HepG2 (cell line): ENCODE measurements at regions not wholly inside any gene's neighbourhood (a gene's known extent, or its start where the extent isn't known, plus 50 kb on each side); places are given as distances from the start of the nearest gene placed in this dataset.

ENCODE experiments used
- ATAC-seq: fragments of 200-7000 bp; cut with Tn5 transposase; 3 replicates; pipeline ENCODE4 v1.9.1; 2020; ENCODE audit warnings: mild to moderate bottlenecking, moderate library complexity
- BruUV-seq: library from RNA; stranded (reverse); fragments of 400-500 nt; replicated peaks from 2 replicates; lab custom pipeline; 2021; lab: Mats Ljungman, UMichigan
- CTCF ChIA-PET: fragments of 300-600 bp; formaldehyde crosslinking; extraction: SDS; loops from one replicate; lab custom pipeline; 2021; ENCODE audit warnings: low total read pairs, inconsistent platforms, low intra/inter-chr PET ratio; lab: Yijun Ruan, JAX
- POLR2A ChIA-PET: fragments of 350-600 bp; sonication (Branson Sonifier 250); formaldehyde crosslinking; loops from one replicate; lab custom pipeline; 2020; ENCODE audit warnings: antibody characterized with exemption, inconsistent platforms; lab: Yijun Ruan, JAX
- DNase-seq: peaks from one replicate; pipeline ENCODE4 v3.0.0-alpha.2; 2015; ENCODE audit warnings: low spot score
- FAIRE-seq: peaks from 3 replicates; lab custom pipeline; 2011; peaks lifted over from hg19 to GRCh38; lab: Jason Lieb, UNC
- H2AFZ ChIP-seq: one replicate; pipeline ENCODE4 v1.6.1; 2011; ENCODE audit warnings: low read length, inconsistent platforms
- H3K27ac ChIP-seq: fragments of 300-600 bp; 3 replicates; pipeline ENCODE4 v1.8.0; 2011; ENCODE audit warnings: mixed run types, mild to moderate bottlenecking, mixed read lengths, low read length, inconsistent platforms; ENCODE audit not compliant: insufficient read depth; ENCODE audit errors: extremely low read length
- H3K27me3 ChIP-seq, 2 experiments: fragments of 200-600 bp in 1 of 2; 2 replicates in 1 of 2; 3 replicates in 1 of 2; pipeline versions ENCODE4 v1.6.0 to v1.8.0; 2011; ENCODE audit warnings: low read length in 2 of 2, mild to moderate bottlenecking in 2 of 2, moderate library complexity in 2 of 2, inconsistent platforms in 1 of 2; ENCODE audit not compliant: insufficient read depth in 2 of 2, control insufficient read depth in 1 of 2
- H3K36me3 ChIP-seq, 2 experiments: fragments of 200-600 bp in 1 of 2; replicated peaks in 1 of 2; 2 replicates in 1 of 2; 3 replicates in 1 of 2; pipeline versions ENCODE4 v1.5.1 to v1.8.0; 2011; ENCODE audit warnings: low read length in 2 of 2, inconsistent platforms in 1 of 2; ENCODE audit not compliant: insufficient read depth in 2 of 2, control insufficient read depth in 1 of 2
- H3K4me1 ChIP-seq: 2 replicates; pipeline ENCODE4 v1.5.1; 2012; ENCODE audit warnings: low read length, inconsistent platforms; ENCODE audit not compliant: insufficient read depth
- H3K4me2 ChIP-seq: 2 replicates; pipeline ENCODE4 v1.6.0; 2011; ENCODE audit warnings: low read depth, low read length, inconsistent platforms
- H3K4me3 ChIP-seq, 3 experiments: fragments of 200-600 bp in 1 of 3; sonication (generic), shearing (Covaris generic) in 1 of 3; replicated peaks in 1 of 3; 2 replicates each; pipeline ENCODE4 v1.5.1; 2011 to 2016; ENCODE audit warnings: low read length in 3 of 3, inconsistent platforms in 2 of 3, low read depth in 2 of 3, mild to moderate bottlenecking in 2 of 3, control low read depth in 1 of 3, mixed read lengths in 1 of 3; ENCODE audit not compliant: insufficient read depth in 1 of 3
- H3K79me2 ChIP-seq: one replicate; pipeline ENCODE4 v1.6.1; 2011; ENCODE audit warnings: low read length, inconsistent platforms; ENCODE audit not compliant: insufficient read depth
- H3K9ac ChIP-seq: 2 replicates; pipeline ENCODE4 v1.6.0; 2011; ENCODE audit warnings: mild to moderate bottlenecking, low read depth, low read length, inconsistent platforms; ENCODE audit not compliant: insufficient read depth
- H3K9me3 ChIP-seq: 2 replicates; pipeline ENCODE4 v1.5.1; 2012; ENCODE audit warnings: mild to moderate bottlenecking, low read length
- H4K20me1 ChIP-seq: 2 replicates; pipeline ENCODE4 v1.6.0; 2011; ENCODE audit warnings: inconsistent platforms, mild to moderate bottlenecking, low read length, moderate library complexity; ENCODE audit not compliant: insufficient read depth
- ISX ChIP-seq: sonication (generic); formaldehyde crosslinking; conservative IDR thresholded peaks from 2 replicates; pipeline ENCODE4 v1.5.0; 2020; ENCODE audit warnings: missing genetic modification reagents
- KDM3A ChIP-seq: IDR thresholded peaks from 2 replicates; pipeline ENCODE4 v1.6.1; 2018; ENCODE audit warnings: low read depth, missing compliant biosample characterization
- MBD4 ChIP-seq: IDR thresholded peaks from 2 replicates; pipeline ENCODE4 v1.6.1; 2012; ENCODE audit warnings: low read length, inconsistent platforms, borderline replicate concordance
- SMARCC2 ChIP-seq: fragments of 450-650 bp; IDR thresholded peaks from 2 replicates; pipeline ENCODE4 v1.6.1; 2017; ENCODE audit warnings: antibody characterized with exemption, mild to moderate bottlenecking
- TFDP2 ChIP-seq: sonication (generic); formaldehyde crosslinking; IDR thresholded peaks from 2 replicates; pipeline ENCODE4 v1.4.0; 2020; ENCODE audit warnings: missing genetic modification reagents
- THRA ChIP-seq: sonication (generic); formaldehyde crosslinking; IDR thresholded peaks from 2 replicates; pipeline ENCODE4 v1.4.0; 2020; ENCODE audit warnings: missing genetic modification reagents, borderline replicate concordance
- THYN1 ChIP-seq: sonication (generic); formaldehyde crosslinking; IDR thresholded peaks from 2 replicates; pipeline ENCODE4 v1.8.1; 2023; ENCODE audit warnings: low read depth, mild to moderate bottlenecking, moderate library complexity, missing genetic modification reagents, borderline replicate concordance
- ZEB1 ChIP-seq: IDR thresholded peaks from 2 replicates; pipeline ENCODE4 v1.6.1; 2012; ENCODE audit warnings: mild to moderate bottlenecking, low read depth, inconsistent platforms; ENCODE audit not compliant: insufficient replicate concordance
- ZNF256 ChIP-seq: sonication (generic); formaldehyde crosslinking; conservative IDR thresholded peaks from 2 replicates; pipeline ENCODE4 v1.4.0; 2020; ENCODE audit warnings: missing genetic modification reagents
- ZNF501 ChIP-seq: sonication (generic); formaldehyde crosslinking; IDR thresholded peaks from 2 replicates; pipeline ENCODE4 v1.5.1; 2020; ENCODE audit warnings: mild to moderate bottlenecking, moderate library complexity, missing genetic modification reagents
- ZNF605 ChIP-seq: sonication (generic); formaldehyde crosslinking; IDR thresholded peaks from 2 replicates; pipeline ENCODE4 v1.8.0; 2022; ENCODE audit warnings: mild to moderate bottlenecking, missing genetic modification reagents
- ZNF710 ChIP-seq: sonication (generic); formaldehyde crosslinking; IDR thresholded peaks from 2 replicates; pipeline ENCODE4 v1.5.0; 2020; ENCODE audit warnings: mild to moderate bottlenecking, missing genetic modification reagents, borderline replicate concordance
- WGBS: methylation state at CpG from one replicate; pipeline ENCODE4 v1.1.6; 2017; ENCODE audit warnings: low lambda C conversion rate; 5-methylcytosine and 5-hydroxymethylcytosine counted together
- in situ Hi-C: cut with HindIII; loops from 2 replicates; pipeline ENCODE4 v1.10.0; 2017; ENCODE audit warnings: low pct_unique_long_range_greater_than_20kb; ENCODE audit not compliant: extremely low pct_ligation_motif_present
- intact Hi-C: fragments of 100-400 bp; cut with micrococcal nuclease; formaldehyde crosslinking; loops from one replicate; pipeline ENCODE4 v1.10.0; 2022; ENCODE audit not compliant: unreplicated experiment

- no peak for TF ChIP-seq ZNF710 (CRISPR knock-in tag)
- no peak for TF ChIP-seq THYN1 (CRISPR knock-in tag)
- TF ChIP-seq, all 625 proteins: peak for 0
These were observed 63.8 kb upstream of the PRRC2C start (continued) for GRCh38 chr1:171421413-171422020.

GRCh38 chr1:171422511-171422910 lies 62.8 kb upstream of the PRRC2C start:
- ATAC-seq (no peak), DNase-seq (no peak), FAIRE-seq (no peak)
- no peak overlapping the region for H2AFZ ChIP-seq
- H3K27ac ChIP-seq, result no peak overlapping the region
- in situ Hi-C loops (no loop called here), intact Hi-C loops (no loop called here)
- no peaks in the 10 kb centered on the region for H3K36me3 ChIP-seq
- H4K20me1 ChIP-seq, result no peaks in the 10 kb centered on the region
- no TSS peak for BruUV-seq
- peaks cover 0 to 4% of the 10 kb centered on the region in 2 experiments; a peak in 2 of 5 replicates for H3K27me3 ChIP-seq
- no peaks in the 10 kb centered on the region for H3K9me3 ChIP-seq
- no peaks in the 10 kb centered on the region for H3K4me1 ChIP-seq
- WGBS, result 36% methylated on average over 5 of the region's 5 CpGs
- POLR2A ChIA-PET, result no interaction called here
- no peak overlapping the region for H3K4me2 ChIP-seq
- CTCF ChIA-PET, result no interaction called here
- no peak overlapping the region for H3K9ac ChIP-seq
- TF ChIP-seq ZNF501 (CRISPR knock-in tag) (no peak), ZNF256 (CRISPR knock-in tag) (no peak), SMARCC2 (no peak), MBD4 (no peak), THRA (CRISPR knock-in tag) (no peak), ISX (CRISPR knock-in tag) (no peak), KDM3A (CRISPR knock-in tag) (no peak), TFDP2 (CRISPR knock-in tag) (no peak), ZEB1 (no peak), ZNF605 (CRISPR knock-in tag) (no peak)
- no peaks in the 10 kb centered on the region for H3K79me2 ChIP-seq
- no peak overlapping the region for H3K4me3 ChIP-seq
